Urinary bladder (tissue), 3 donors: ENCODE measurements at regions not wholly inside any gene's neighbourhood (a gene's known extent, or its start where the extent isn't known, plus 50 kb on each side); places are given as distances from the start of the nearest gene placed in this dataset.
"Not testable (repeated sequence)": the region's sequence is repeated elsewhere in the genome, so short reads cannot be mapped to it uniquely, and the experiment has no call there.

Source experiments
- DNase-seq: peaks from one replicate; pipeline ENCODE4 v3.0.0-alpha.2; 2015; ENCODE audit errors: extremely low spot score
- H3K27ac ChIP-seq: one replicate; pipeline ENCODE4 v1.5.1; 2013; ENCODE audit warnings: low read depth, mild to moderate bottlenecking, moderate library complexity
- H3K36me3 ChIP-seq: one replicate; pipeline ENCODE4 v1.6.1; 2013; ENCODE audit warnings: mild to moderate bottlenecking, moderate library complexity; ENCODE audit not compliant: insufficient read depth
- H3K4me1 ChIP-seq: one replicate; pipeline ENCODE4 v1.6.1; 2013; ENCODE audit warnings: mild to moderate bottlenecking, moderate library complexity; ENCODE audit not compliant: insufficient read depth
- H3K4me3 ChIP-seq: one replicate; pipeline ENCODE4 v1.5.1; 2013; ENCODE audit warnings: low read depth, low read length
- WGBS: extraction: QIAGEN DNeasy Blood & Tissue Kit; methylation state at CpG from one replicate; pipeline ENCODE4 v1.1.7; 2013; 5-methylcytosine and 5-hydroxymethylcytosine counted together
- donor health status: healthy with polysubstance abuse.
- donor health status: healthy.

- no peak overlapping the region for H3K4me3 ChIP-seq
- peaks cover 2% of the 10 kb centered on the region for H3K4me1 ChIP-seq
- no peaks in the 10 kb centered on the region for H3K36me3 ChIP-seq
- H3K27ac ChIP-seq = no peak overlapping the region
- DNase-seq = no peak
- 63% methylated on average over 5 of the region's 5 CpGs for WGBS
Observed at GRCh38 chr21:33973268-33973667, 57.7 kb upstream of the ATP5PO start.

DNA sequence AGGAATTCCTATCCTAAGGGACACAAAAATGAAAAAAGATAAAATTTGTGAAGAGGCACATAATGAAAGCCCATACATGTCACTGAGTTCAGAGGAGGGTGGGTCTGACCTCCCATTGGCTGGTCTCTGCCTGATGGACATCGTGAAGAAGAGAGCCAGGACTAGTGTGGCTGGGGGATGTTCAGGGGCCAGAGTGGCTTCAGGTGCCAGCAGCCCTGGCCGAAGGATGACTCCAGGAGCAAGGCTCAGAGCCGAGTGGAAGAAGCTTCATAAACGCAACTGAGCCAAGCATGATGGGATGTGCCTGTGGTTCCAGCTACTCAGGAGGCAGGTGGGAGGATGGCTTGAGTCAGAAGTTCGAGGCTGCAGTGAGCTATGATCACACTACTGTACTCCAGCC is 56.9 kb upstream of the ATP5PO start:
- 86% methylated on average over 5 of the region's 5 CpGs for WGBS

DNA sequence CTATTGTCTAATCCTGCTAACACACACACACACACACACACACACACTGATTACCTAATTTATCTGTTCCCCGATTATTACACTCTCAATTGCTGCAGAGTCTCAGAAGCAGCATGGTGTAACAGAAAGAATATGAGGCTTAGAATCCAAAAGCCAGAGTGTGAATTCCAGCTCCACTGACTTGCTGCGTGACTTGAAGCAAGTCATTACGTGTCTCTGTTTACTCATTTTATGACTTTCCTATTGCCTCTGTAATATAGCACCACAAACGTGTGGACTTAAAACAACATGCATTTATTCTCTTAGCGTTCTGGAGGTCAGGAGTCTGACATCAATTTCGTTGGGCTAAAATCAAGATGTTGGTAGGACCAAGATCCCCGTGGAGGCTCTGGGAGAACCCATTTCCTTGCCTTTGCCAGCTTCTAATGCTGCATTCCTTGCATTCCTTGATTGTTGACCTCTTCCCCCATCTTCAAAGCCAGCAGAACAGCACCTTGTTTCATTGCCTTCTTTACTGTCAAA is 55.9 kb upstream of the ATP5PO start:
- WGBS = 68% methylated on average over 7 of the region's 7 CpGs
- Histone ChIP-seq H3K4me1 (peaks cover 2% of the 10 kb centered on the region), H3K4me3 (no peak overlapping the region), H3K27ac (no peak overlapping the region), H3K36me3 (no peaks in the 10 kb centered on the region)
- no peak for DNase-seq

More for the DNA sequence above, 56.9 kb upstream of the ATP5PO start:
- no peak for DNase-seq
- Histone ChIP-seq H3K27ac (no peak overlapping the region), H3K4me1 (peaks cover 2% of the 10 kb centered on the region), H3K36me3 (no peaks in the 10 kb centered on the region), H3K4me3 (no peak overlapping the region)

GRCh38 chr21:33969581-33969980 is 54.0 kb upstream of the ATP5PO start:
- WGBS = 93% methylated on average over 3 of the region's 3 CpGs
- Histone ChIP-seq H3K4me3 (no peak overlapping the region), H3K27ac (no peak overlapping the region), H3K36me3 (no peaks in the 10 kb centered on the region), H3K4me1 (no peaks in the 10 kb centered on the region)
- no peak for DNase-seq

DNA sequence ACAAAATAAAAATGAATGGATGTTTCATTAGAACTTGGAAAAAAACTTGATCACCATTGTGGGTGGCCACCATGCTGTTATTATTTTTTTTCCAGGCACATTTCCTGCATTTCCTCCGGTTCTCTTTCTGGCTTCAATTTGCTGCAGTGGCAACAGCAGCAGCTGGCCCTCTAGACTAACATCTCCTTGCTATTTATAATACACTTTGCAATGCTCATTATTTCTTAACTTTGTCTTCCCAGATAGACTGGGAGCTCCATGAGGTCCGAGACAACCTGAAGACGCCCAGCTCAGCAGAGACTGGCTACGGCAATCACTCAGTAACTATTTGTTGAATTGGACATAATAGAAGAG is 53.4 kb upstream of the ATP5PO start:
- H3K4me3 ChIP-seq = no peak overlapping the region
- H3K4me1 ChIP-seq = no peaks in the 10 kb centered on the region
- H3K27ac ChIP-seq = no peak overlapping the region
- DNase-seq = no peak
- no peaks in the 10 kb centered on the region for H3K36me3 ChIP-seq
- WGBS = 65% methylated on average over 4 of the region's 4 CpGs

- Histone ChIP-seq H3K36me3 (no peaks in the 10 kb centered on the region), H3K4me1 (no peaks in the 10 kb centered on the region), H3K4me3 (no peak overlapping the region), H3K27ac (no peak overlapping the region)
- 64% methylated on average over 5 of the region's 5 CpGs for WGBS
- no peak for DNase-seq
Observed at GRCh38 chr21:33968080-33968994, 52.7 kb upstream of the ATP5PO start.

- H3K36me3 ChIP-seq = no peaks in the 10 kb centered on the region
Observed at GRCh38 chr21:33967086-33967571, 51.5 kb upstream of the ATP5PO start.

DNA sequence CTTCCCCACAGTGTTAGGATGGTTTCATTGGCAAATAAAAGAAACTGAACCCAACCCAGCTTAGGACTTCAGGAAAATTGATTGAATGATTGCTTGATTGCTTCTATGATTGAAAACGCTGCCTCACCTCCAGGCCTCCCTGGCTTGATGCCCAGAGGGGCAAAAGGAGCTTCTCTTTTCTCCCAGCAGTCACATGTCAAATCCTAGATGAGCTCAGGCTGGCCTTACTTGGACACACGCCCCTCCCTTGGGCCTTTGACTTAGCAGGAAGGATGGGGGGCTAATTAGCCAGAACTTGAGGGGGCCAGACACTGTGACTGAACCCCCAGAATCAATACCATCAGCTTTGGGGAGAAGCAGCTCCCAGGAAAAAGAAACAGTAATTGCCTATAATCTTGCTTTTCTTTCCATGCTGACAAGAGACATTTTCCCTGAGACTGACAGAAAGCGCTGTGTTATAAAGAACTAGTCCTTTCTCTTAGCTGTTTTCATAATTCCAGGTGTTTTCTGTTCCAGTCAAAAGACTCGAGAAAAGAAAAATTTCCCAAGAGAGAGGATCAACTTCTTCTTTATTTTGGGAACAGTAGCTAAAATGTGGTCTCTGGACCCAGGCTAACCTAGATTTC is 50.8 kb upstream of the ATP5PO start:
- Histone ChIP-seq H3K27ac (no peak overlapping the region), H3K4me1 (no peaks in the 10 kb centered on the region), H3K4me3 (no peak overlapping the region), H3K36me3 (no peaks in the 10 kb centered on the region)
- no peak for DNase-seq
- 59% methylated on average over 4 of the region's 4 CpGs for whole genome bisulfite sequencing

More at GRCh38 chr21:33967086-33967571, 51.5 kb upstream of the ATP5PO start:
- WGBS = 63% methylated on average over 5 of the region's 5 CpGs
- Histone ChIP-seq H3K4me1 (no peaks in the 10 kb centered on the region), H3K27ac (no peak overlapping the region), H3K4me3 (no peak overlapping the region)
- no peak for DNase-seq

- not testable (repeated sequence) for DNase-seq, H3K4me1 ChIP-seq, H3K36me3 ChIP-seq, H3K27ac ChIP-seq, H3K4me3 ChIP-seq
- 96% methylated on average over 9 of the region's 9 CpGs for whole genome bisulfite sequencing
Observed at GRCh38 chr21:33965662-33966061, 50.1 kb upstream of the ATP5PO start.
